Heart left ventricle (tissue), 13 donors: ENCODE measurements at regions not wholly inside any gene's neighbourhood (a gene's known extent, or its start where the extent isn't known, plus 50 kb on each side); places are given as distances from the start of the nearest gene placed in this dataset.

Experiments used
- POLR2A ChIP-seq, 2 donors: fragments of 450-650 bp; IDR thresholded peaks; one replicate each; pipeline ENCODE4 v1.6.1; 2017; ENCODE audit warnings: antibody characterized with exemption in 2 of 2, mild to moderate bottlenecking in 2 of 2, moderate library complexity in 2 of 2
- TF ChIP-seq, protein P1 (sequence below), 12 donors: fragments of 200-600 bp; sonication (generic) in 4 of 12; IDR thresholded peaks; one replicate each; pipeline versions ENCODE4 v1.5.0 to v1.8.0; 2018 to 2022; ENCODE audit warnings: antibody characterized with exemption in 12 of 12, mild to moderate bottlenecking in 5 of 12
- donor health status: ischemic (EF 13 %, LVEDD 7.1; RV severe dilation, severe dysfunction).
- donor health status: DM: no; HTN: yes; CAD: no.
- donor health status: DM: no; HTN: no; CAD: no.
- donor health status: ischemic (EF 25% LVEDD 6.9; RV normal size, moderate dysfunction).
- donor health status: ischemic (EF 25% LVEDD 5.7; RV mildly dilated, moderate dysfunction).
- donor health status: ischemic (EF 35%, LVEDD 5.7; RV mildly dilated, moderate dysfunction).
- donor health status: nonischemic (EF 11% LVEDD 7.7; RV severe dilation, severe dysfunction).
- donor health status: DM: yes; HTN: yes; CAD: no.
- donor health status: PGD.
- donor health status: ischemic (EF 29% LVEDD 5.4; RV normal size, mild dysfunction).
- donor health status: nonischemic (EF 23%, LVEDD 6.1; RV moderate dilation, normal function).

DNA sequence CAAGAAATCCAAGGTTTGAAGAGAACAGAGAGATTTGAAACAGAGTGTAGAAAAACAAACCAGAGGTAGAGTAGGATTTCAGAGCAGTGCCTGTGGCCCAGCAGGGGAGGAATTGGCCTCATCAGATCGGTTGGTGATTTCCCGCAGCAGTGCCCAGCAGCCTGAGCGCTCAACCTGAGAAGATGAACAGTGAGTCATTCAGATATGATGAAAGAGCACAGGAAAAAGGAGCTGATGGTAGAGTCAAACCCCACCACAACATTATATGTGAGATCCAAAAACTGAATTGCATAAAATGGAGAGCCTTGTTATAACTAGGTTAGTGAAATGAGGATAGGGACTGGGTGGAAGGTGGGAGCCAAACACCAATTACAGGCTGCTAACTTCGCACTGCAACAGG, 248.9 kb downstream of the PIK3R1 start:
- TF ChIP-seq, protein P1, sequence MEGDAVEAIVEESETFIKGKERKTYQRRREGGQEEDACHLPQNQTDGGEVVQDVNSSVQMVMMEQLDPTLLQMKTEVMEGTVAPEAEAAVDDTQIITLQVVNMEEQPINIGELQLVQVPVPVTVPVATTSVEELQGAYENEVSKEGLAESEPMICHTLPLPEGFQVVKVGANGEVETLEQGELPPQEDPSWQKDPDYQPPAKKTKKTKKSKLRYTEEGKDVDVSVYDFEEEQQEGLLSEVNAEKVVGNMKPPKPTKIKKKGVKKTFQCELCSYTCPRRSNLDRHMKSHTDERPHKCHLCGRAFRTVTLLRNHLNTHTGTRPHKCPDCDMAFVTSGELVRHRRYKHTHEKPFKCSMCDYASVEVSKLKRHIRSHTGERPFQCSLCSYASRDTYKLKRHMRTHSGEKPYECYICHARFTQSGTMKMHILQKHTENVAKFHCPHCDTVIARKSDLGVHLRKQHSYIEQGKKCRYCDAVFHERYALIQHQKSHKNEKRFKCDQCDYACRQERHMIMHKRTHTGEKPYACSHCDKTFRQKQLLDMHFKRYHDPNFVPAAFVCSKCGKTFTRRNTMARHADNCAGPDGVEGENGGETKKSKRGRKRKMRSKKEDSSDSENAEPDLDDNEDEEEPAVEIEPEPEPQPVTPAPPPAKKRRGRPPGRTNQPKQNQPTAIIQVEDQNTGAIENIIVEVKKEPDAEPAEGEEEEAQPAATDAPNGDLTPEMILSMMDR (IDR thresholded peaks at IDR 0.05): no peak
- TF ChIP-seq POLR2A (IDR thresholded peaks at IDR 0.05): no peak
